ENCODE measurements at regions not wholly inside any gene's neighbourhood (a gene's known extent, or its start where the extent isn't known, plus 50 kb on each side); places are given as distances from the start of the nearest gene placed in this dataset.

GRCh38 chr2:167859676-167860075 is 387.7 kb downstream of the STK39 start:
- DNase-seq (ENCODE audit: low read depth in 2 of 2): no peak
- no peak overlapping the region for H3K4me3 ChIP-seq (replicated peaks in 1 of 2; ENCODE audit: low read depth in 2 of 2, low read length in 2 of 2)
- TF ChIP-seq, protein P1, sequence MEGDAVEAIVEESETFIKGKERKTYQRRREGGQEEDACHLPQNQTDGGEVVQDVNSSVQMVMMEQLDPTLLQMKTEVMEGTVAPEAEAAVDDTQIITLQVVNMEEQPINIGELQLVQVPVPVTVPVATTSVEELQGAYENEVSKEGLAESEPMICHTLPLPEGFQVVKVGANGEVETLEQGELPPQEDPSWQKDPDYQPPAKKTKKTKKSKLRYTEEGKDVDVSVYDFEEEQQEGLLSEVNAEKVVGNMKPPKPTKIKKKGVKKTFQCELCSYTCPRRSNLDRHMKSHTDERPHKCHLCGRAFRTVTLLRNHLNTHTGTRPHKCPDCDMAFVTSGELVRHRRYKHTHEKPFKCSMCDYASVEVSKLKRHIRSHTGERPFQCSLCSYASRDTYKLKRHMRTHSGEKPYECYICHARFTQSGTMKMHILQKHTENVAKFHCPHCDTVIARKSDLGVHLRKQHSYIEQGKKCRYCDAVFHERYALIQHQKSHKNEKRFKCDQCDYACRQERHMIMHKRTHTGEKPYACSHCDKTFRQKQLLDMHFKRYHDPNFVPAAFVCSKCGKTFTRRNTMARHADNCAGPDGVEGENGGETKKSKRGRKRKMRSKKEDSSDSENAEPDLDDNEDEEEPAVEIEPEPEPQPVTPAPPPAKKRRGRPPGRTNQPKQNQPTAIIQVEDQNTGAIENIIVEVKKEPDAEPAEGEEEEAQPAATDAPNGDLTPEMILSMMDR (IDR thresholded peaks at IDR 0.05; ENCODE audit: low read depth, low read length): no peak

- TF ChIP-seq, protein P1 (IDR thresholded peaks at IDR 0.05; ENCODE audit: low read depth, low read length): no peak
- H3K4me3 ChIP-seq (replicated peaks in 1 of 2; ENCODE audit: low read depth in 2 of 2, low read length in 2 of 2): no peak overlapping the region
- DNase-seq (ENCODE audit: low read depth in 2 of 2): no peak
Observed at GRCh38 chr2:167858086-167858485, 389.3 kb downstream of the STK39 start.

GRCh38 chr2:167857416-167857815 is 390.0 kb downstream of the STK39 start:
- TF ChIP-seq, protein P1 (IDR thresholded peaks at IDR 0.05; ENCODE audit: low read depth, low read length): no peak
- no peak for DNase-seq (ENCODE audit: low read depth in 2 of 2)
- H3K4me3 ChIP-seq (replicated peaks in 1 of 2; ENCODE audit: low read depth in 2 of 2, low read length in 2 of 2): no peak overlapping the region

GRCh38 chr2:167856190-167856589 is 391.2 kb downstream of the STK39 start:
- H3K4me3 ChIP-seq (replicated peaks in 1 of 2; ENCODE audit: low read depth in 2 of 2, low read length in 2 of 2): no peak overlapping the region
- TF ChIP-seq, protein P1 (IDR thresholded peaks at IDR 0.05; ENCODE audit: low read depth, low read length): no peak
- no peak for DNase-seq (ENCODE audit: low read depth in 2 of 2)

DNA sequence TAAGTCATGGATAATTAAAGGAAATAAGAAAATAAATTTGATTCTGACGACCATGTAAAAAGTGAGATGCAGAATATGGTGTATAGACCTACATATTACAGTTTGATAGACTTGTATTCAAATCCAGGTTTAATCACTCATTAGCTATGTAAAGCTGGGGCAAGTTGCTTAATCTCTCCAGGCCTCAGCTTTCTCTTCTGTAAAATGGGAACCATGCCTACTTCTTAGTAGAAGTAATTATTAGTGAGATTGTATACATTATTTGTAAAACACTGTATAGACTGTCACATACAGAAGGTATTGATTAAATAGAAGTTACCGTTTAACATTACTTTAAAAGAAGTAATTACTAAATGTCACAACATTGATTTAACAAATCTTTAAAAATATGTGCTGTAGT is 392.2 kb downstream of the STK39 start:
- DNase-seq (ENCODE audit: low read depth in 2 of 2): no peak
- no peak overlapping the region for H3K4me3 ChIP-seq (replicated peaks in 1 of 2; ENCODE audit: low read depth in 2 of 2, low read length in 2 of 2)
- TF ChIP-seq, protein P1 (IDR thresholded peaks at IDR 0.05; ENCODE audit: low read depth, low read length): no peak

DNA sequence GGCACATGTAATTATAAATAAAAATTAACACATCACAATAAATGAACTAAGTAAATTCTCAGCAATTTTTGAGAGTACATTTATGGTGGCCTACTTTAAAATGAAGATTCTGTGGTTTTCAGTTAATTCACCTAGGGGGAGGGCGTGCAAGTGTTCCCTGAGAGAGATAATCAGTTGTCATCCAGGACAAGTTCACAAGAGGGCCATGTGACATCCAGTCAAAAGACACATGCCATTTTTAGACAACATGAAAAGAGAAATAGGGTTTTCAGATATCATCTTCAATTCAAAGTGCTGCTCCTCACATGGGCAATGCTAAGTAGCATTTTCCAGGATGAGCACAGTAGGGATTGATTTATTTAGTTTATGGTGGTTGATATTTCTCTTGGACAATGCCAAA is 393.7 kb downstream of the STK39 start:
- TF ChIP-seq, protein P1 (IDR thresholded peaks at IDR 0.05; ENCODE audit: low read depth, low read length): no peak
- no peak overlapping the region for H3K4me3 ChIP-seq (replicated peaks in 1 of 2; ENCODE audit: low read depth in 2 of 2, low read length in 2 of 2)
- DNase-seq (ENCODE audit: low read depth in 2 of 2): no peak

GRCh38 chr2:167851876-167852275 is 395.5 kb downstream of the STK39 start:
- TF ChIP-seq, protein P1 (IDR thresholded peaks at IDR 0.05; ENCODE audit: low read depth, low read length): no peak
- DNase-seq (ENCODE audit: low read depth in 2 of 2): no peak
- H3K4me3 ChIP-seq (replicated peaks in 1 of 2; ENCODE audit: low read depth in 2 of 2, low read length in 2 of 2): no peak overlapping the region
